GM19023 (cell line): ENCODE measurements at regions not wholly inside any gene's neighbourhood (a gene's known extent, or its start where the extent isn't known, plus 50 kb on each side); places are given as distances from the start of the nearest gene placed in this dataset.

ENCODE experiments used
- ATAC-seq: cut with Tn5 transposase; IDR thresholded peaks from one replicate; pipeline ENCODE4 v1.9.1; 2021; ENCODE audit warnings: mild to moderate bottlenecking, moderate library complexity; ENCODE audit not compliant: unreplicated experiment

DNA sequence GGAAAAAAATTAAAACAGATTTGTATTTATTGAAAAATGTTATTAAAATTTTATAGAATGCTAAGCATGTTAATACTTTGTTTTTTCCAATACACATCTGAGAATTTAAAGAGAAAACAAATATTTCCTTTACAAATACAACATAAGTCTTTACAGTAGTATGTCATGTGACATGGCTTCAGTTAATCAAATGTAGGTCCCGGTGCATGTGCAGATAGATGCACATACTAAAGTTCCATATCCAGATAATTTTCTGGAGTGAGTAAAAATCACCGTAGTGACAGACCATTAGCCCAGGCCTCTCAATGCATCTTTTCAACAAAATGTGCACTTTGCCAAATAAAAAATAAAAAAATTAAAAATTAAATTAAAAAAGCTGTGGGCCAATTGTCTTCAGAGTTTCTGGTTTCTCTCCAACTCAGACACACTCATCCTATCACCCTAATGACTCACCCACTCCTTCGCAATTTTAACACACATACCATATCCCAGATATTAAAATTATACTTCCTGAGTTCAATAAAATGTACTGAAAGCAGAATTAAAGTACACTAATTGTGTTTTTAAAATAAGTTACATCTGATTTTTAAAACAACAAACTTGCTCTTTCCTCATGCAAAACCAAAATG, 508.1 kb downstream of the NR2F1-AS1 start:
- no peak for ATAC-seq

DNA sequence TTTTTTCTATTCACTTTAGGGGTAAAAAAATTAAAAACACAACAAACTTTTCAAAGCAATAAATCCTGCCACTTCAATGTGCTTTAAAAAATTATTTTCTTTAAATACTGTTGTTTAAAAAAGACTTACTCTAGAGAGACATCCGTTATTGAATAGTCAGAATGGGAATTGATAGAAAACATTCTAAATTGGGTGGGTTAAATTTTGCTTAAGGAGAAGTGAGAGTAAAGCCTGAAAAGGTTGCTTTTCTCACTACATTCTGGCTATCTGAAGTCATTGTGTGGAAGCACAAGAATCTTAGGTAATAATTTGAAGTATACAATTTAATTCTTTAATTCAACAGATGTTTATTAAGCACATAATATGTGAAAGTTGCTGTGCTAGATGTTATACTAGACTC, 509.3 kb downstream of the NR2F1-AS1 start:
- no peak for ATAC-seq

GRCh38 chr5:93070938-93071337, 510.1 kb downstream of the NR2F1-AS1 start:
- no peak for ATAC-seq

- no peak for ATAC-seq
Observed at GRCh38 chr5:93069276-93069675, 511.7 kb downstream of the NR2F1-AS1 start.

DNA sequence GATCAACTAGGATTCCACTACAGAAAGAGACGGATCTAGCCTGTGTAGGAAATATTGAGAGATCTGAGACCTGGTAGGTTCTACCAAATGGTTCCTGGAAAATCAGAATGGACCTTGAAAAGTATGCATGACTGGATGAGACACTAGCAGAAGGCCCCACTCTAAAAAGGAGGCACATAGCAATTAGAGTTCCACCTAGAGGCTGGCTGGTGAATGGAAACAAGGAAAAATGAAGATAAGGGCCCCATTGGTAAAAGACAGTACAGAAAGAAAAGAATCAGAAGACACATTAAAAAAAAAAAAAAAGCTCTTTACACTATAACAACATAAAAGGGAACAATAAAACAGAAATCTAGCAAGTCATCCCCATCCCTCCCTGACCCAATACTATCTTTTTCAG, 518.5 kb downstream of the NR2F1-AS1 start:
- ATAC-seq, result no peak

DNA sequence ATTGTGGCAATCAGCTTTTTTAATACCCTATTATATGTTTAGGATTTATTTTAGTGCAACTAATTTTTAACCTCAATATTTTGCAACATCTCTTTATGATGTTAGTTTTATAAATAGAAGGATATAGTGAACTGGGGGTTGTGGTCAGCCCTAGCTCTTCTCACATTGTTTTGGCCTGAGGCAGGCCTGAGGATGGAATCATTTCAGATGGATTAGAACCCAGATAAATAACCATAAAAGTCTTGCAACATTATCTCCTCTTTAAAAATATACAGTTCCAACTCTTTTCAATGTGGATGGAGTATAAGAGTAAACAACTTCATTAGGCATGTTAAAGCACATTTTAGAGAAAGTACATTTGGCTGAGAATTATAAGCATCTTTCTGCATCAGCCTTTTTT, 522.7 kb downstream of the NR2F1-AS1 start:
- ATAC-seq, result no peak

GRCh38 chr5:93057311-93057710, 523.7 kb downstream of the NR2F1-AS1 start:
- ATAC-seq, result no peak

- no peak for ATAC-seq
Observed at GRCh38 chr5:93055971-93056370, 525.0 kb downstream of the NR2F1-AS1 start.

GRCh38 chr5:93055561-93055960, 525.5 kb downstream of the NR2F1-AS1 start:
- ATAC-seq, result no peak

GRCh38 chr5:93054424-93055163, 526.4 kb downstream of the NR2F1-AS1 start:
- no peak for ATAC-seq

DNA sequence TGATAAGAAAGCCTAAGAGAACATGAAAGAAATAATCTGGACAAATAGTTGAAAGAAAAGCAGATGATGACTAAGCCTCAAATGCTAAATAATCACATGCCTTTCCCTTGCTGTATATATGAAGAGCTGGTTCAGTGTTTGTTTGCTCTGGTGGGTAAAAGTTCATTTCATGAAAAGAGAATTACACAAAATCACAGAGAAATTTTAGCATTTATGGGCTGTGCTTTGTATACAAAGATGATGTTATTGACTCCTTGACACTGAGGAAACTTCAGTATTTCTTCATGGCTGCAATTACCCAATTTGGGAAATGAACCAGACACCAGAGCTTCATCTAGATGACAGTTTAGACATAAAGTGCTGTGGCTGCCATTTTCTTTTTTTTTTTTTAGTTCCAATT, 527.2 kb downstream of the NR2F1-AS1 start:
- ATAC-seq, result no peak

GRCh38 chr5:93048858-93049257, 532.2 kb downstream of the NR2F1-AS1 start:
- no peak for ATAC-seq

- no peak for ATAC-seq
Observed at GRCh38 chr5:93044859-93045666, 536.0 kb downstream of the NR2F1-AS1 start.

GRCh38 chr5:93039888-93040287, 541.1 kb downstream of the NR2F1-AS1 start:
- ATAC-seq, result no peak

GRCh38 chr5:93034621-93035590, 546.1 kb downstream of the NR2F1-AS1 start:
- ATAC-seq, result no peak

- no peak for ATAC-seq
Observed at GRCh38 chr5:93022796-93023447, 558.1 kb downstream of the NR2F1-AS1 start.

GRCh38 chr5:93022211-93022610, 558.8 kb downstream of the NR2F1-AS1 start:
- ATAC-seq, result no peak

DNA sequence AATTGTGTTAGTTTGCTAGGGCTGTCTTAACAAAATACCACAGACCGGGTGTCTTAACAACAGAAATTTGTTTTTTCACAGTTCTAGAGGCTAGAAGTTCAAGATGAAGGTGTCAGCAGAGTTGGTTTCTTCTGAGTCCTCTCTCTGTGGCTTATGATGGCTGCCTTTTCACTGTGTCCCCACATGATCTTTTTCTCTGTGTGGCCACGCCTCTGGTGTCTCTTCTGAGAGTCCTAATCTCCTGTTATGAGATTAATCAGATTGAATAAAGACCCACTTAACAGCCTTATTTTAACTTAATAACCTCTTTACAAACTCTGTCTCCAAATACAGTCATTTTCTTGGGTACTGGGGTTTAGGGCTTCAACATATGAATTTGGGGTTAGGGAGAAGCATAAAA, 561.1 kb downstream of the NR2F1-AS1 start:
- no peak for ATAC-seq

DNA sequence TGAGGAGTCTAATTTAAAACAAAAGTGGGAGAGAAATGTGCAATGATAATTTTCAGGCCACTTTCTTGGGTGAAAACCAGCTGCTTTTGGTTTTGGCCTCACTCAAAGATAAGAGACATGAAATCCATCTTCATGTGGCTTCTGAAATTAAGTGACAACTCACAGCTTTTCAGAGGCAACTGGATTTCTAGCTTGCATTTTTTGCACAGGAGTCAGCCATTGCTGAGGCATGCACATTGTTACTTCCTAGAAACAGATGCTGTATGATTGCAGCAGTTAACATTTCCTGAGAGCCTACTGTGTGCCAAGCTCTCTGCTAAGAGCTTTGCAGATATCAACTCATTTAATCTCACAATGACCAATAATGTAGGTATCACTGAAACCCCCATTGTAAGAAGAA, 562.6 kb downstream of the NR2F1-AS1 start:
- no peak for ATAC-seq

- no peak for ATAC-seq
Observed at GRCh38 chr5:93017849-93018248, 563.2 kb downstream of the NR2F1-AS1 start.
